HuH-7.5 (cell line): ENCODE measurements at regions not wholly inside any gene's neighbourhood (a gene's known extent, or its start where the extent isn't known, plus 50 kb on each side); places are given as distances from the start of the nearest gene placed in this dataset.

Experiments
- DNase-seq: peaks from one replicate; pipeline ENCODE4 v3.0.0; 2011; ENCODE audit warnings: low spot score

DNA sequence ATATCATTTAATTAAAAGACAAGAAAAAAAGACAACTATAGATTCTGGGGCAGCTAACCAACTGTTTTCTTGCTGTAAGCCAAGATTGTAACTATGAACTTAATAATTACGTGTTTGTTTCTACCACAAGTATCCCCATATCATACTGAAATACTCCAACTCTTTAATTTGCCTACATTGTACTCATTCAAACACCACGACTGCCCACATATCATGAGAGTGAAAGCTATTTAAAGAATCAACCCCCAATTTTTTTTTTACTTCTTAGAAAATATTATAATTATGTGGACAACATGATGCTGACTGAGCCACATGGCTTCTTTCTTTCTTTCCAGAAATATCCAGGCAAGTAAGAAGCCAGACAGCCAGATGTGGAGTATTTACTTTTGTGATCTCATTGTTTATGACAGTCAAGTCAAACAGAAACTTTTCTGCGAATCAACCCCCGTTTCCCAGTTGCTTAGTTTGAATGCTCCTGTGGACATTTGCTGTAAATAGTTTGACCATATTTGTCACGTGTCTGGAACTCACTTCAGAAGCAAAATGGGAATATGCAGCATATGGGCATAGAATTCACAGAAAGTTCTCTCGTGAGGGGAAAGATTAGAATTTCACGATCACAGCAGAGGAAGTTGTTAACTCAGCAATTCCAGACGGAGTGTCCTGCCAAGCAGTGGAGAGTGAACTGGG lies 126.8 kb upstream of the PSMD7 start:
- DNase-seq: no peak

DNA sequence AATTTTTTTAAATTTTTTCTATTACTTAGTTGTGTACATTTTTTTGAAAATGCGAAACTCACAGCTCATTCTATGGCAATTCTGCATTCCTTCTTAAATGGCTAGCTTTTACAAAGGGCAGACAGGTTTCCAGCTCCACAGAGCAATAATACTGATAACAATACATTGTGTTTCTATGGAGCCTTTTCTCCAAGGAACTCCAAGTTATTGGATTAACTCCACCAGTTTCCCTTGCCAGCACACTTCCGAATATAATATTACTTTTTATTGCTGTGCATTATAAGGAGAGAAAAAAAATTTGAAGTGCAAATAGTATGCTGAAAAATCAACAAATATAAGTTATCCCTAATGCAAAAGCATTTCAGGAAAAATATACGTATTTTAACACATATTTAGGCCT lies 127.5 kb upstream of the PSMD7 start:
- no peak for DNase-seq

DNA sequence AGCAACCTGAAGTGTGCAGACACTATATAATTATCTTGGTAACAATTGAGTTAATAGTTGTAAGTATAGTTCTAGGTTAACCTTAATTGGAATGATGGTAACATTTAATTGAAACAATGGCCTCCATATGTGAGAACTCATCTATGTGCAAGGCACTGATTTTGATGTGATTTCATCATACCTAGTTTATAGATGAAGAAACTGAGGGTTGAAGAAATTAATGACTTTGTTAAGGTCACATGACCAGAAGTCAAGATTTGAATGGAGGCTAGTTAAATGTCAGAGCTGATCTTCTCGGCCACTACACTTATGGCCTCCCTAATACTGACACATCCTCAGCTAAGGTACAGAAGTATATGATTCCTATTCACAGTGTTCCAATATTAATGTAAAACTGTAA lies 128.2 kb upstream of the PSMD7 start:
- DNase-seq: no peak

DNA sequence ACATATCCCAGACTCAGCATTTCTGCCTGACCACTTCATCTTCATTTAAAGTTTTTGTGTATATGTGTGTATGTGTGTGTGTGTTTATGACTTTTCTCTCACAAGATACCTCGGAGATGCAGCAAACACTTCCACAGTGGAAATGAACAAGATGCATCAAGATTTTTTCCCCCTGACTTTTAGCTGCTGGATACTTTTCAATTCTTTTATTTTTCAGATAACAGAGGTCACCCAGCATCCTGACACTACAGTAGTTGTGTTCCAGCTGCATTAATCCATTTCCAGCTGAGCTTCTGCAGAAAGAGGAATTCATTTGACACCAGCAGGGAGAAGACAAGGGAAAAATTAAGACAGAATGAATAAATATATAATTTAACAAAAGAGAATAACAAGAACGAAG lies 130.2 kb upstream of the PSMD7 start:
- no peak for DNase-seq

DNA sequence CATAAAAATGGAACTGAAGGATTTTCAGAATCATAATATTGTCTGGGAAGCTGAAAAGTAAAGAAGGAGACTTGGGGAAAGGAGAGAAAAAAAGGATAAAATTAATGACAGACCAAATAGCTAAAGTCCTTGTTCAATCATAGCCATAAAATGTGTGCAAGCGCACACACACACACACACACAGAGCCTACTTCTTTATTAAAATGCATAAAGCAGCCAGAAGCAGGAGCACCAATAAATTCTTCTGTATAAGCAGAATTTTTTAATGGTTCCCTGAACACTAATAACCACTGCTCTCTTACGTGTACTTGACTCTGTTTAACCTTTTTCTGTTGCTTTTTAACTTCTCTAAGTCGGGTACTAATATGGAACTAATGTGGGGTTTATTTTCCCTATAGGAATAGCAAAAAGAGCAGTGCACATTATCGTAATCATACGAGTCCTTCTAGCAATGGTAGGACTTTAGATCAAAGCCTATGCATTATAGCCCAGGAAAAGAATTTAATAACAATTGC lies 131.0 kb upstream of the PSMD7 start:
- DNase-seq: no peak

DNA sequence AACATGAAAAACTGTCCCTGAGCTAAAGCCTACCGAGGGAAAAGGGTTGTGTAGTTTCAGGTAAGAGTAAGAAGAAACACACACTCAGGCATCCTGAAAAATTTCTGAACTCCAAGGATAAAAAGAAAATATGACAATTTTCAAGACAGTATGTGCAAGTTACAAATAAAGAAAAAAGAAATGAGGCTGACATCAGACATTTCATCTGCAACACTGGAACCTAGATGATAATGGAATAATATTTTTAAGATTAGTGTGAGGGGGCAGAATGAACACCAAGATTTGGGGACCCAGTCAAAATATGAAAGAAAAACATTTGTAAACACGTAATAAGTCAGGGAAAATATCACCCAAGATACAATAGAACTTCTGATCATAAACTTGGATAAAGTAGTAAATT lies 135.9 kb upstream of the PSMD7 start:
- no peak for DNase-seq

DNA sequence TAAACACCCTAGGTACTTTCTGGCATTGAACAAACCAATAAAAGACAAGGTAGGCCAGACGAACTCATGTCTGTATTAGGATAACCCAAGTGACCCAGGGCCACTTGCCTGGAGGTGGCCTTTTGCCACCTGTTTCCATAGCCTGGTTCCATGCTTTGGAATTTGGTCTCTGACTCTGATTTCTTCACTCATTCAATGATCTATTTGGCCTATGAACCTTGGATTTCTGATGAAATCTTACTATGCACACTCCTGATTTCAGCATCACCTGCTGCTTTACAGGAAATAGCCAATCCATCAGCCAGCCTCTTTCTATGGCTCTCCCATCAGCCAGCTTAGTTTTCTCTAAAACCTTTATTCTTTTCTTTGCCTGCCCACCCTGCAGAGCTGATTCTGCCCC lies 142.8 kb upstream of the PSMD7 start:
- DNase-seq: no peak

DNA sequence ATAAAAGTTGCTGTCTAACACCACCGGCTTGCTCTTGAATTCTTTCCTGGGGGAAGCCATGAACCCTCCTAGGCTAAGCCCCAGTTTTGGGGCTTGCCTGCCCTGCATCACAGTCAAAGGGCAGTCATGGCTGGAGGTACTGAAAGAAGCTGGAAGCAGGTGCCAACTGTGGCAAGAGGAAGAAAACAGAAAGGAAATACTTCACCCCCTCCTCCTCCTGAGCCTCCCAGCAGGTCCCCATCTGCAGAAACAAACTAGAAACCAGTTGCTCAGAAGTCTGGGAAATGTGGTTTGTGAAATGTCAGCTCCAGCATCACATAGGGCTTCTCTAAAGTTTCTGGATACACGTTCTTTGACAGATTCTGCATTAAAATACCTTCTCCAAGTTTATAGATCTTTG lies 150.0 kb upstream of the PSMD7 start:
- DNase-seq: no peak

DNA sequence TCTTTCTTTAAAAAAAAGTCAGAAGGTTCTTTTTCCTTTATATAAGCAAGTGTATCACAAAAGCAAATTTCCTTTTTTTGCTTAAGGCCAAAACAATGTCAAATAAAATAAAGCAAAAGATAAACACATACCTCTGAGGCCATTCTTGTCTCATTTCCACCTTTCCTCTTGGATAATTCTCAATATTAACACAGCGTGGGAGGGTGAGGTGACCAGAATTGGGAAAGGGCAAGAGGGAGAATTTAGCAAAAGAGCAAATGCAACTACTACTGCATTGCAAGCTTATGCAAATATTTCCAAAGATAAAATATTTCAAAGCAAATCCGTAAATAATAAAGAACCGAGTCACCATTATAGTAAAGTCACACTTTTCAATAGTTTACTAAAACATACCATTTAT lies 153.4 kb upstream of the PSMD7 start:
- DNase-seq: no peak

DNA sequence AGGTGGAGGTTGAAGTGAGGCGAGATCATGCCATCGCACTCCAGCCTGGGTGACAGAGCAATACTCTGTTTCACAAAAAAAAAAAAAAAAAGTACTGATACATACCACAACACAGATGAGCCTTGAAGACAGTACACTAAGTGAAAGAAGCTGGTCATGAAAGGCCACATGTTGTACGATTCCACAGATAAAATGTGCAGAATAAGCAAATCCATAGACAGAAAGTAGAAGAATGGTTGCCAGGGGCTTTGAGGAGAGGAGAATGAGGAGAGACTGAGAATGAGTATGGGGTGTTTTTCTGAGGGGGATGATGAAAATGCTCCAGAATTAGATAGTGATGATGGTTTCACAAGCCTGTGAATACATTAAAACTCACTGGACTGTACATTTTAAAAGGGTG lies 155.6 kb upstream of the PSMD7 start:
- no peak for DNase-seq

DNA sequence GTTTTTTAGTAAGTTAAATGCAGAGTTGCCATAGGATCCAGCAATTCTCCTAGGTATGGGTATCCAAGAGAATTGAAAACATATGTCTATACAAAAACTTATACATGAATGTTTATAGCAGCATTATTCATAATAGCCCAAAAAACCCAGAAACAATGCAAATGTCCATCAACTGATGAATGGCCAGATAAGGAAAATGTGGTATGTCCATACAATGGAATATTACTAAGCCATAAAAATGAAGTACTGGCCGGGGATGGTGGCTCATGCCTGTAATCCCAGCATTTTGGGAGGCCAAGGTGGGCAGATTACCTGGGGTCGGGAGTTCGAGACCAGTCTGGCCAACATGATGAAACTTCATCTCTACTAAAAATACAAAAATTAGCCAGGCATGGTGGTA lies 156.1 kb upstream of the PSMD7 start:
- DNase-seq: no peak

DNA sequence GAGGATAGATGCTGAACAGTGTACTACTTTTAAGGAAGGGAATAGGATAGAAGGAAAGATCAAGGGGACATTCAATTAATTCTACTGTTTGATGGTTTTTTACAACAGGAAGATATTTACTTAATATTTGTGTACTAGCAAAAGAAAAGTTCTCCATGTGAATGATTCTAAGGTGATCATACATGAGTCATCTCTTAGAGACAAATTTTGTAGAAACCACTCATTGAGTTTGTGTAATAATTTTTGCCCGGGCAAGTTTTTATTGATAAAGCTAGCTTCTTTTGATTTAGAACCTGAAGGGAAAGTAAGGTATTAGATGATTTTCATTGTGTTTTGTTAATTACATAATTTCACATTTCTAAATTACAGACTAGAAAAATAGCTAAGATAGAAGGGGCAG lies 172.8 kb upstream of the PSMD7 start:
- no peak for DNase-seq

DNA sequence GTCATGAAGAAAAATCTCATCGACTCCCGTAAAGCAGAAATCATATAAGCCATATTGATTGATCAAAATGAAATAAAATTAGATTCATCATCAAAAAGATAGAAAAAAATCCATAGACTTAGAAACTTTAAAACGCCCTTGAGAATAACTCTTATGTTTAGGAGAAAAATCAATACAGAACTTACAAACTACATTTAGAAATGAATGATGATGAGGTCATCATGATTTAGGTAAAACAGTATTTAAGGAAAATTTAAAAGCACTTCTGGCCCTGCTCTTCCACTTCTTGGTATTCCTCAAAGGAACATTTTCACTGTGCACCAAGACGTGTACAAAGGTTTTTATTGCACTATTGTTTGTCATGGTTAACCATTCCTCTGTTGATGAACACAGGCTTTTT lies 173.4 kb upstream of the PSMD7 start:
- no peak for DNase-seq

DNA sequence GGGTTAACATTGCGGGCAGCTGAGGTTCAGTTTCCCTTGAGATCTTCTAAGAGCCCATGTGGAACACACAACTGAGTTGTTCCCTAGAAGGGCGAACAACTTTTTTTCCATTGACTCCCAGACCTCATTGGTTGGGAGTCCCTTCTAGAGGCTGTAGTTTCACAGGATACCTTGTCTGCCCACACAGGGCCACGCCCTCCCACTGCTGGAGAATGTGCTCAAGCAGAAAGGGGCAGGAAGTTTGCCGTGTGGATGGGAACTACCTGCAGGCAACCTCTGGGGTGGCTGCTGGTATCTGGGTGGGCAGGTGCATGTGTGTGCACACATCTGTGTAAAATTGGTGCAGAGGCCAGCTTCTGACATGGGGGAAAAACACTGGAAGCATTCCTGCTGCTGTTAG lies 178.8 kb upstream of the PSMD7 start:
- no peak for DNase-seq

DNA sequence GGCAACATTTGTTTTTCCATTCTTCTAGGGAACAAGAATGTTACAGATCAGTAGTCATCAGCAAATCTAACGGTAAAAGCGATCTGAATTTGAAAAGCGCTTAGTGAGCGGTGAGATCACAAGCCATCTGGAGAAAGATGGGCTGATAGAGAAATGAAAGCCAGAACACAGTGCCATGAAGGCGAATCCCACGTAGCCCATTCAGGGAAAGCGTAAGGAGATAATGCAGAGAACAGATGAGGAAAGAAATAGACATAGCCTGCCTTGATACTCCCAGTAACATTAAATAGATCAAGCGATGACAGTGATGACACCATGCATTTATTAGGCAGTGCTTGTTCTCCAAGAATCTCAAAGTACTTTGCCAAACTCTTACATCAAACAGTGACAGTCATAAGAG lies 183.1 kb upstream of the PSMD7 start:
- DNase-seq: no peak

DNA sequence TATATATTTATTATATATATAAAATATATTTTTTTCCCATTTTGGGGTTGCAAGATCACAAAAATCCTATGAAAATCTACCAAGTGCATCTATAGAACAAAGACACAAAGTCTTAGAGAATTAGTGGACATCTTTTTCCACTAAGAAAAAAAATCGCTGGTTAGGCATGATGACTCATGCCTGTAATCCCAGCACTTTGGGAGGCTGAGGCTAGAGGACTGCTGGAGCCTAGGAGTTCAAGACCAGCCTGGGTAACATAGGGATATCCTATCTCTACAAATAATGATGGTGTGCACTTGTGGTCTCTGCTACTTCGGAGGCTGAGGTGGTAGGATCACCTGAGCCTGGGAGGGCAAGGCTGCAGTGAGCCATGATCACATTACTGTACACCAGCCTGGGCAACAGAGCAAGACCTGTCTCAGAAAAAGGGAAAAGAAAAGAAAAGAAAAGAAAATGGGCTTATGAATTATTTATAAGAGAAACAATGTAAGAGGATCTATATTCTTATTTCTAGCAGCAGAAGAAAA lies 185.1 kb upstream of the PSMD7 start:
- DNase-seq: no peak

DNA sequence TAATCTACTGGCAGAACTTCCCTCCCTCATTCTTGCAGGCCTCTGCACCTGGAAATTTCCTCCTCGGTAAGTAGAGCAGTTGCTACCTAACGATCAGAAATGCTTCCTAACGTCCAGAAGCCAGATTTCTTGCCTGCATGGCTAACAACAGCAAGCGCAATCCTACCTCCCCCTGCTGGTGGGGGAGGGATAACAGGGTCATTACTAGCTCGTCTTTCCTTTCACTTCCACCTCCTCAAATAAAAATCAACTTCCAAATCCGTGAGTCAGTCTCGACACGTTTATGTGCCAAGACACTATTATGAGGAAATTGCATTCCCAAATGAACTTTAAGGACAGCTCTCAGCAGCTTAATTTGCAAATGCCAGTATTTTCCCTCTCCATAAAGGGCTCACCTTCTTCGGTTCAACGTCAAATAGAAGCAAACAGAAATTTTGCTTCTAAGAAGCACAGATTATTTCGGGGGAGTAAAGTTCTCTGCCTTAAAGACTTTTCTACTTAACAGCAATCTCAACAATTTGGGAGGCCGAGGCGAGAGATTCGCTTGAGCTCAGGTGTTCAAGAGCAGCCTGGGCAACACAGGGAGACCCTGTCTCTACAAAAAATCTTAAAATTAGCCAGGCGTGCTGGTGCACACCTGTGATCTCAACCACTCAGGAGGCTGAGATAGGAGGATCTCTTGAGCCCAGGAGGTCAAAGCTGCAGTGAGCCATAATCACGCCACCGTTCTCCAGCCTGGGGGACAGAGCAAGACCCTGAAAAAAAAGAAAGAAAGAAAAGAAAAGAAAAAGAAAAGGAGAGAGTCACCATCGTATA lies 188.6 kb upstream of the PSMD7 start:
- peak; percentile 23 for DNase-seq

DNA sequence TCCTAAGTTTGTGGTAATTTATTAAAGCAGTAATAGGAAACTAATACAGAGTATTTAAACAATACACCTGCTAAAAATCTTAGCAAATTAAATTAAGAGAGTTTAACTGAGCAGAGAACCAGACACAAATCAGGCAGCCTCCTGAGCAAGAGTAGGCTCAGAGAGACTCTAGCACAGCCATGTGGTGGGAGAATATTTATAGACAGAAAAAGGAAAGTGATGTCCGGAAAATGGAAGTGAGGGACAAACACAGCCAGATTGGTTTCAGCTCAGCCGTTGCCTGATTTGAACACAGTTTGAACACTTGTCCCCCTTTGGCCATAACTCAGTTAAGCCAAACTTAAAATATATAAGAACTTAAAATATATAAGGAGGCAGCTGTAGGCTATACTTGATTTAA lies 192.6 kb upstream of the PSMD7 start:
- DNase-seq: no peak

DNA sequence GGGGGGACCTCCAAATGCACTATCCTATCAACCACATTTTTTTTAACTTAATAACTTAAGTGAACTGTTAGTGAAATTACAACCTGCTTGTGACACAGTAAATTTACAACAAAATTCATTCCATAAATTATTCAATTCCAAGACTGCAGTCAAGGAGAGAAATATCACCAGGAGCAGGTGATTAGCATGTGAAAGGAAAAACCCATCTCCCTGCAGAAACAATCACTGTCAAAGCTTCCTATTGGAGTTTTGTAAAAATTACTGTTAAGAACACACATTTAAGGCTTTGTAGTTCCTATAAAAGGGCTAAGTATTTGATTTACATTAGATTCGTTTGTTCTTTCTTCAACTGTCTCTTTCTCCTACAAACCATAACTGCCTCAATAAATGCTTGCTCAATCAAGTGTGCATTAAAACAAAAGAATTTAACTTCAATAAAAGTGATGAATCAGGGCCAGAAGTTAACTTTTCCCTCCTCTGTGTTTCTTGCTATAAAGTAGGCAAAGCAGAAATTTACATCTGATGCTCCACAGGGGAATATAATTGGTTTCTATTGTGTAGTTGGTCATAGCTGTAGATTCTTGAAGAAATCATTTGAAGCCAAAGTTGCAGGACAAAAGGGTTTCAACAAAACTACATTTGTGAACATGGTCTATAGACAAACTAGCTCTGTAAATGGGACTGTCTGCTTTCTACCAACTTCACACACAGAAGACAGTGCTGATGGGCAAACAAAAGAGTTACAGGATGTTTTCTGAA lies 195.1 kb upstream of the PSMD7 start:
- no peak for DNase-seq

DNA sequence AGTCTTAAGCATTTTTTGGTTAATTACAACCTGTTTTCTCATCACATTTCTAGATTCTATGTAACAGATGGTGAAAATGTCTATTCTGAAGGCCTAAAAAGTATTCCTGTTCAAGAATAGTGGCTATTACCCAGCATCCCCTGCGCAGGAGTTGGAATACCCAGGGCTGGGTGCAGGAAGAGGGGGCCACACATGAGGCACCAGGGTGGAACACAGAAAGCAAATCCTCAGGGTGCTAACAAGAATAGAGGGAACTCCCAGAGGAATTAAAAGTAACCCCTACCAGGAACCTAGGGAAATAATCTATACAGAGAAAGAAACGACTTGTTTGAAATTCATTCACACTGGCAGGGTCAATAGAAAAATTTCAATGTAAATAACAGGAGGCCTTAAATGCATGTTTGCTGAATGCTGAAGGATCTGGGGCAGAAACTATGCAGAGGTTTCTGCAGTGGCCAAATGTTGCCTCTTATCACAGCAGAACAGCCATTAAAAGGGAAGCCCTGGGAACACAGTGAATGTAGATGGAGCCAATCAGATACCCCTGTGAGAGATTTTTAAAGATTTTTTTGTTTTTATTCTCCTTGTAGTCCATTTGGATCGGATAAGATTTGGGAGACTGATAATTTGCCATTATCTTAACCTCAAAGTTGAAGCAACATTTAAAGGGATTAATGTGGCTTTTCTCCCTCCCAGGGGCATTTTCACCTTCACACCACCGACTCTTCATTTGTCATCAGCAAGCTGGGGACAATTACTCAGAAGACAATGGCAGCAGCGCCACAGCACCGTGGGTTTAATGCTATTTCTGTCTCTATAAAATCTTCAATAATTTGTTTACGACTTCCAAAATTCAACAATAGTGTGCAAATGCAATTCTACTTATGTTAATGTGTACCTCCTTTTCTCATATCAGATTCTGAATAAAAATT lies 196.0 kb upstream of the PSMD7 start:
- no peak for DNase-seq

DNA sequence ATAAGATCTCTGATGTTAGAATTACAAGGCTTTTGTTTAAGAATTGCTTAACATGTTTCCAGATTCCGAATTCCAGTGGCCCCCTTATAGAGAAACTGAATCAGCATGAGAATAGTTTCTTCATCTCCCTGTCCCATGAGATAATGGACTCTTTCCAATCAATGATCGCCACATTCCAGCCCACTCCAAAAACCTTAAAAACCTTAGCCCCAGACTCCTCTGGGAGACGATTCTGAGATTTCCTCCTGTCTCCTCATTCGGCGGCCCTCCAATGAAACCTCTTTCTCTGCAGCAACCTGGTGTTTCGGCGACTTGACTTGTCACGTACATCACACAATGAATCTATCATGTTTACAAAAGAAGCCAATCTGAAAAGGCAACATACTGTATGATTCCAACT lies 197.1 kb upstream of the PSMD7 start:
- no peak for DNase-seq

DNA sequence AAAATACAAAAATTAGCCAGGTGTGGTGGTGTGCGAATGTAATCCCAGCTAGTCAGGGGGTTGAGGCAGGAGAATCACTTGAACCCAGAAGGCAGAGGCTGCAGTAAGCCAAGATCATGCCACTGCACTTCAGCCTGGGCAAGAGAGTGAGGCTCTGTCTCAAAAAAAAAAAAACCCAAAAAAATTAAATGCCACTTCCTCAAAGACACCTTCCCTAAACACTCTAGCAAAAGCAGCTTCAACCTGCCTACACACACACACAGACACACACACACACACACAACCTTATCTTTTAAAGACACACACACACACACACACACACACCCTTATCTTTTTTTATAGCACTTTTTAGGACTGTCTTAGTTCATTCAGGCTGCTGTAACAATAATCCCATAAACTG lies 201.7 kb upstream of the PSMD7 start:
- DNase-seq: no peak
